LNCAP (cell line): ENCODE measurements at regions not wholly inside any gene's neighbourhood (a gene's known extent, or its start where the extent isn't known, plus 50 kb on each side); places are given as distances from the start of the nearest gene placed in this dataset.

Experiments
- TF ChIP-seq, protein P1 (sequence below): fragments of 450-650 bp; IDR thresholded peaks from 2 replicates; pipeline ENCODE4 v1.5.1; 2017; ENCODE audit warnings: mild to moderate bottlenecking

DNA sequence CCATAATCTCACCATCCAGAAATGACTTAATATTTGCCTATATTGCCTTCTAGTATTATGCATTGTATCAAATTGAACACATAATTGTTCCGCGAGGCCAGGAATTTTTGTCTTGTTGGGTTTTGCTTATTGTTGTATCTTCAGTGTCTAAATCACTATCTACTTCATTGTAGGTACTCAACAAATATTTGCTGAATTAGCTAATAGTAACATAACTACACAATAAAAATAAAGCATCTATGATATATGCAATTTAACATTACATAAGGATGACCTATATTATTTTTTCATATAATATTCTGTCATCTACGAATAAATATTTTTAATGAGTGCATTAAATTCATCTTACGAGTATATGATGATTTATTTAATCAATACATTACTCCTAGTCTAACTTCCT is 656.3 kb downstream of the ETNK1 start:
- TF ChIP-seq, protein P1, sequence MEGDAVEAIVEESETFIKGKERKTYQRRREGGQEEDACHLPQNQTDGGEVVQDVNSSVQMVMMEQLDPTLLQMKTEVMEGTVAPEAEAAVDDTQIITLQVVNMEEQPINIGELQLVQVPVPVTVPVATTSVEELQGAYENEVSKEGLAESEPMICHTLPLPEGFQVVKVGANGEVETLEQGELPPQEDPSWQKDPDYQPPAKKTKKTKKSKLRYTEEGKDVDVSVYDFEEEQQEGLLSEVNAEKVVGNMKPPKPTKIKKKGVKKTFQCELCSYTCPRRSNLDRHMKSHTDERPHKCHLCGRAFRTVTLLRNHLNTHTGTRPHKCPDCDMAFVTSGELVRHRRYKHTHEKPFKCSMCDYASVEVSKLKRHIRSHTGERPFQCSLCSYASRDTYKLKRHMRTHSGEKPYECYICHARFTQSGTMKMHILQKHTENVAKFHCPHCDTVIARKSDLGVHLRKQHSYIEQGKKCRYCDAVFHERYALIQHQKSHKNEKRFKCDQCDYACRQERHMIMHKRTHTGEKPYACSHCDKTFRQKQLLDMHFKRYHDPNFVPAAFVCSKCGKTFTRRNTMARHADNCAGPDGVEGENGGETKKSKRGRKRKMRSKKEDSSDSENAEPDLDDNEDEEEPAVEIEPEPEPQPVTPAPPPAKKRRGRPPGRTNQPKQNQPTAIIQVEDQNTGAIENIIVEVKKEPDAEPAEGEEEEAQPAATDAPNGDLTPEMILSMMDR: no peak

DNA sequence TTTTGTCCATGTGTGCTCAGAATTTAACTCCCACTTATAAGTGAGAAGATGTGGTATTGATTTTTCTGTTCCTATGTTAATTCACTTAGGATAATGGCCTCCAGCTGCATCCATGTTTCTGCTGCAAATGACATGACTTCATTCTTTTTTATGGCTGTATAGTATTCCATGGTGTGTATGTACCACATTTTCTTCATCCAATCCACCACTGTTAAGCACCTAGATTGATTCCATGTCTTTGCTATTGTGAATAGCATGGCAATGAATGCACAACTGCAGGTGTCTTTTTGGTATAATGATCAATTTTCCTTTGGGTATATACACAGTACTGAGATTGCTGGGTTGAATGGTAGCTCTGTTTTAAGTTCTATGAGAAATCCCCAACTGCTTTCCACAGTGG is 657.7 kb downstream of the ETNK1 start:
- TF ChIP-seq, protein P1: no peak

DNA sequence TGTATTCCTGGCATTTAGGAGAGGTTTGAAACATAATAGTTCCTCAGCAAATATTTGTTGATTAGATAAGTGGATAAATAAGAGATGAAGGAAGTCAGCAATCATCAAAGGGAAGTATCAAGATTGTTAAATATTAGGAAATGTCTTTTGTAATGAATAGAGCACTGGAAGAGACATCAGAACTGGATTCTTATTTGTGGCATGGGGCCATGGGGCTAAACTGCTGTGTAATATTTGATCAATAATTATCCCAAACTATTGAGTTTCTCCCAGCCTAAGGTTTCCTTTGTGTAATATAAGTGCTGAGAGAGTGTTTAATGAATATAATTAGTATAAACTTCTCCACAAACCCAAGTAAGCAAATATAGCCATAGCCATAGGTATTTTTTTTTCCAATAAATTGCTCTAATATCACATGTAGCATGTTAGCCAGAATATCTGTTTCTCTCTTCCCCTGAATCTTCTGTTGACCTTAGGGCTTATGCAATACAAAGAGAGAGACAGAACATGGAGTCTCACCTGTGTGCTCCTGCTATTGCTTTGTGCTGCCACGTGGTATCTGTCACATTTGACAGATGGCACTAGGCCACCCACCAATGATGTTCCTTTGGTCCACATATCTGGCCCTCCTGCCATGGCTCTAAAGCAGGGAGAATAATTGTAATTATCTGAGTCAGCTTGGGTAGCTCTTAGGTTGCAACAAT is 658.7 kb downstream of the SOX5 start:
- TF ChIP-seq, protein P1: no peak

DNA sequence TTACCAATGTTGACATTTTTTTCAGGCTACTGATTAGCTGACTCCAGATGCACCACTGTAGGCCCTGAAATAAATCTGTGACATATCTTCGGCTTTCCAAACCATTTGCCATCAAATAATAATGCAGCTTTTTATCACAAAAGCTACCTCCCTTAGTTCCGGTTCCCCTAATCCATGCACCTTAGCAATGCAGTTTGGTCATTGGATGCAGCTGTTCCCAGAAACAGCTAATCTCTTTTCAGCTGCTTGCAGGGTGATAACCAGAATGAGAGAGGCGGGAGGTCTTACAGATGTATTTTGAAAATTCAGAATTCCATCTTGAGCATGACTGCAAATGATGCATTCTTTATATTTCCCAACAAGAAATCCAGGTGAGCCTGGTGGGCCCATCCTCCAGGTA is 646.2 kb downstream of the SOX5 start:
- TF ChIP-seq, protein P1: no peak

DNA sequence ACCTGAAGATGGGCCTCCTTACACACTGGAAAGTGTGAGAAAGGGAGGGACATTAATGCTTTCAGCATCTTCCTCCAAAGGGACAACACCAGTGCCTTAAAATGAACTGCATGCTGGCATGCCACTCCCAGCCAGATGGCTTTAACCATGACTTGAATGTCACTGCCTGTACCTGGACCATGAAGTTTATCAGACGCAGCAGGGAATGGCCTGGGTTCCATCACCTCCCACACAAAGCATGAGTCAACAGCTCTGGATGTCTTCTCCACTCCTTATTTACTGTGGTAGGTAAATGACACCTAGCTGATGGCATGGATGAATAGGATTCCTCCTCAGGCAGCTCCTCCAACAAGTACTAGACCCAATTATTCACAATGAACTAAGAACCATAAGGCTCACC is 645.6 kb downstream of the SOX5 start:
- TF ChIP-seq, protein P1: no peak

DNA sequence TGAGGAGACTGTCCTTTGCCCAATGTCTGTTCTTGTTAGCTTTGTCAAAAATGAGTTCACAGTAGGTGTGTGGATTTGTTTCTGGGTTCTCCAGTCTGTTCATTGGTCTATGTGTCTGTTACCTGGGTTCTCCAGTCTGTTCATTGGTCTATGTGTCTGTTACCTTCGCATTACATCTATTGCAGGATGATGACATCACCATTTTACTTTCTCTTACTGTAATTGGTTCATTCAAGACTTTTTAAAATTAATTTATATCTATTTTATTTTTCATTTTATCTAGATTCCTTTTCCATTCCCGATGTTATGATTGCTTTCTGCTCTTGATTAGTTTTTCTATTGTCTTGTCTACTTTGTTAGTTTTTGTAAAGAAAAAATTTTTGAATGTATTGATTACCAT is 615.5 kb downstream of the SOX5 start:
- TF ChIP-seq, protein P1: no peak

DNA sequence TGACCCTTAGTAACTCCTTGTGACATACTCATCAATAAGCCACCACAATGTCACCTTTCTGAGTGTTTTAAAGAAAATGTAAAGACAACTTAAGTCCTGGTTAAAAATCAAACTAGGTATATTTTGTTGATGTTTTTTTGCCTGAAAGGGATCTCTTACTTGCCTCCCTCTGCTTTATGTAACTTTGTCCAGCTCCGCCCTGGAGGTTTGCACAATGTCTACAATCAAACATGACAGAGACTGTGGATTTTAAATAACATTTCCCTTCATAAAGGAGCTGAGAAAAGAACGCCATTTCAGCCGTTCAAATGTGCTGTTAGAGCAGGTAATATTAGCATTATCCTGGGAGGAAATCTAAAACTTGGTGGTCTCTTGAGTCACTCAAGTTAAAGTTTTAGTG is 613.9 kb downstream of the SOX5 start:
- TF ChIP-seq, protein P1: no peak

DNA sequence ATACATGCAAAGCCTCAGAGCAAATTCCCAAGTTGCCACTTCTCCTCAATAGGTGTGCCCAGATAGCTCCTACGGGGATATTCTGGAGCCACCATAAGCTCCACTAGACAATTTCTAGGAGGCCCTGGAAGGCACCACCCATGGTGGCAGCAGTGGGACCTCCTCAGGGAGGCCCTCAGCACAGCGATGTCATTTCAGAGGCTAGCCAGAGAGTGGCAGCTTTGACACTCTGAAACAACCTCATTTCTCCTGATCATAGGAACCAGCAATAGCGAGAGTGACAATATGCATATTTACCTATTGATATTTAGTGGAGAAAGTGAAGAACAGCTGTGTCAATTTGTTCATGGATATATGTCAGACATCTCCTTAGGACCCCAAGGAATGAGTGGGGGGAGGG is 612.3 kb downstream of the SOX5 start:
- TF ChIP-seq, protein P1: no peak
